ENCODE measurements at regions not wholly inside any gene's neighbourhood (a gene's known extent, or its start where the extent isn't known, plus 50 kb on each side); places are given as distances from the start of the nearest gene placed in this dataset.

- no peaks in the 10 kb centered on the region for H4K20me1 ChIP-seq (ENCODE audit: insufficient read depth, low read length)
- DNase-seq (ENCODE audit: low read depth) (no peak), FAIRE-seq (no peak)
- no peak overlapping the region for H2AFZ ChIP-seq (ENCODE audit: low read depth, low read length)
- no peak overlapping the region for H3K4me3 Mint-ChIP-seq (ENCODE audit: unreplicated experiment)
- no peak overlapping the region for H3K9ac ChIP-seq (ENCODE audit: low read length)
- no peaks in the 10 kb centered on the region for H3K36me3 Mint-ChIP-seq (ENCODE audit: low read depth, unreplicated experiment)
- no peaks in the 10 kb centered on the region for H3K9me3 Mint-ChIP-seq (ENCODE audit: unreplicated experiment)
- no peaks in the 10 kb centered on the region for H3K27me3 ChIP-seq (ENCODE audit: insufficient read depth, low read length)
- H3K9me3 ChIP-seq (ENCODE audit: insufficient read depth, low read depth, low read length) = no peaks in the 10 kb centered on the region
- peak overlapping the region; percentile 43 for H3K27ac Mint-ChIP-seq (ENCODE audit: unreplicated experiment)
- peaks cover 21% of the 10 kb centered on the region for H3K4me1 Mint-ChIP-seq (ENCODE audit: low read depth, unreplicated experiment)
- TF ChIP-seq EZH2 (IDR thresholded peaks at IDR 0.05; ENCODE audit: insufficient read depth, low read length) (no peak), CTCF (IDR thresholded peaks at IDR 0.05; ENCODE audit: insufficient read depth, low read depth, low read length) (no peak)
- H3K4me2 ChIP-seq (ENCODE audit: low read length) = peak overlapping the region; percentile 44
- H3K4me3 ChIP-seq (ENCODE audit: insufficient read depth, low read depth, low read length) = no peak overlapping the region
- H3K79me2 ChIP-seq (ENCODE audit: insufficient read depth, low read length) = no peaks in the 10 kb centered on the region
- H3K27me3 Mint-ChIP-seq (ENCODE audit: low read depth, unreplicated experiment) = no peaks in the 10 kb centered on the region
- H3K4me1 ChIP-seq (ENCODE audit: insufficient read depth, low read length) = peaks cover 5% of the 10 kb centered on the region
- H3K36me3 ChIP-seq (ENCODE audit: insufficient read depth, low read length) = no peaks in the 10 kb centered on the region
- H3K27ac ChIP-seq (ENCODE audit: low read depth, low read length) = peak overlapping the region; percentile 28
Observed at GRCh38 chr6:14770040-14770439, 475.8 kb upstream of the JARID2 start.

- peaks cover 19% of the 10 kb centered on the region for H3K4me1 Mint-ChIP-seq (ENCODE audit: low read depth, unreplicated experiment)
- no peak for FAIRE-seq
- no peak overlapping the region for H3K4me3 Mint-ChIP-seq (ENCODE audit: unreplicated experiment)
- H3K36me3 Mint-ChIP-seq (ENCODE audit: low read depth, unreplicated experiment) = no peaks in the 10 kb centered on the region
- TF ChIP-seq EZH2 (IDR thresholded peaks at IDR 0.05; ENCODE audit: insufficient read depth, low read length) (no peak), CTCF (IDR thresholded peaks at IDR 0.05; ENCODE audit: insufficient read depth, low read depth, low read length) (no peak)
- no peaks in the 10 kb centered on the region for H3K27me3 ChIP-seq (ENCODE audit: insufficient read depth, low read length)
- H3K9me3 Mint-ChIP-seq (ENCODE audit: unreplicated experiment) = peaks cover 2% of the 10 kb centered on the region
- peaks cover 5% of the 10 kb centered on the region for H3K4me1 ChIP-seq (ENCODE audit: insufficient read depth, low read length)
- H3K27me3 Mint-ChIP-seq (ENCODE audit: low read depth, unreplicated experiment) = no peaks in the 10 kb centered on the region
- peak overlapping the region; percentile 44 for H3K4me2 ChIP-seq (ENCODE audit: low read length)
- H3K9ac ChIP-seq (ENCODE audit: low read length) = no peak overlapping the region
- no peaks in the 10 kb centered on the region for H3K79me2 ChIP-seq (ENCODE audit: insufficient read depth, low read length)
- no peaks in the 10 kb centered on the region for H4K20me1 ChIP-seq (ENCODE audit: insufficient read depth, low read length)
- H2AFZ ChIP-seq (ENCODE audit: low read depth, low read length) = peak overlapping the region; percentile 44
- H3K4me3 ChIP-seq (ENCODE audit: insufficient read depth, low read depth, low read length) = no peak overlapping the region
- peak; percentile 76 for DNase-seq (ENCODE audit: low read depth)
- no peaks in the 10 kb centered on the region for H3K9me3 ChIP-seq (ENCODE audit: insufficient read depth, low read depth, low read length)
- peak overlapping the region; percentile 43 for H3K27ac Mint-ChIP-seq (ENCODE audit: unreplicated experiment)
- peak overlapping the region; percentile 45 for H3K27ac ChIP-seq (ENCODE audit: low read depth, low read length)
- H3K36me3 ChIP-seq (ENCODE audit: insufficient read depth, low read length) = no peaks in the 10 kb centered on the region
Observed at GRCh38 chr6:14770572-14770971, 475.3 kb upstream of the JARID2 start.

- Histone ChIP-seq H3K9me3 (ENCODE audit: insufficient read depth, low read depth, low read length) (no peaks in the 10 kb centered on the region), H3K27ac (ENCODE audit: low read depth, low read length) (peak overlapping the region; percentile 45), H3K36me3 (ENCODE audit: insufficient read depth, low read length) (no peaks in the 10 kb centered on the region), H3K27me3 (ENCODE audit: insufficient read depth, low read length) (no peaks in the 10 kb centered on the region), H3K9ac (ENCODE audit: low read length) (no peak overlapping the region), H3K79me2 (ENCODE audit: insufficient read depth, low read length) (no peaks in the 10 kb centered on the region), H2AFZ (ENCODE audit: low read depth, low read length) (no peak overlapping the region), H4K20me1 (ENCODE audit: insufficient read depth, low read length) (no peaks in the 10 kb centered on the region), H3K4me3 (ENCODE audit: insufficient read depth, low read depth, low read length) (no peak overlapping the region), H3K4me2 (ENCODE audit: low read length) (peak overlapping the region; percentile 44), H3K4me1 (ENCODE audit: insufficient read depth, low read length) (peaks cover 5% of the 10 kb centered on the region)
- Mint-ChIP-seq H3K27me3 (ENCODE audit: low read depth, unreplicated experiment) (no peaks in the 10 kb centered on the region), H3K9me3 (ENCODE audit: unreplicated experiment) (peaks cover 2% of the 10 kb centered on the region), H3K4me3 (ENCODE audit: unreplicated experiment) (no peak overlapping the region), H3K27ac (ENCODE audit: unreplicated experiment) (peak overlapping the region; percentile 43), H3K4me1 (ENCODE audit: low read depth, unreplicated experiment) (peaks cover 19% of the 10 kb centered on the region), H3K36me3 (ENCODE audit: low read depth, unreplicated experiment) (no peaks in the 10 kb centered on the region)
- TF ChIP-seq CTCF (IDR thresholded peaks at IDR 0.05; ENCODE audit: insufficient read depth, low read depth, low read length) = no peak
- TF ChIP-seq EZH2 (IDR thresholded peaks at IDR 0.05; ENCODE audit: insufficient read depth, low read length) = no peak
- FAIRE-seq = no peak
- DNase-seq (ENCODE audit: low read depth) = no peak
Observed at GRCh38 chr6:14771016-14771415, 474.9 kb upstream of the JARID2 start.
